Ramos (cell line): ENCODE measurements at regions not wholly inside any gene's neighbourhood (a gene's known extent, or its start where the extent isn't known, plus 50 kb on each side); places are given as distances from the start of the nearest gene placed in this dataset.

Experiments used
- in situ Hi-C: fragments of 300-500 bp; cut with MboI; formaldehyde crosslinking; loops from one replicate; pipeline ENCODE4 v1.14.3; 2022; ENCODE audit warnings: low sequenced_read_pairs; ENCODE audit not compliant: unreplicated experiment

GRCh38 chr2:14684516-14684915, 52.0 kb downstream of the LRATD1 start:
- in situ Hi-C loops: no loop called here

GRCh38 chr2:14690926-14691325, 58.4 kb downstream of the LRATD1 start:
- in situ Hi-C loops: no loop called here

DNA sequence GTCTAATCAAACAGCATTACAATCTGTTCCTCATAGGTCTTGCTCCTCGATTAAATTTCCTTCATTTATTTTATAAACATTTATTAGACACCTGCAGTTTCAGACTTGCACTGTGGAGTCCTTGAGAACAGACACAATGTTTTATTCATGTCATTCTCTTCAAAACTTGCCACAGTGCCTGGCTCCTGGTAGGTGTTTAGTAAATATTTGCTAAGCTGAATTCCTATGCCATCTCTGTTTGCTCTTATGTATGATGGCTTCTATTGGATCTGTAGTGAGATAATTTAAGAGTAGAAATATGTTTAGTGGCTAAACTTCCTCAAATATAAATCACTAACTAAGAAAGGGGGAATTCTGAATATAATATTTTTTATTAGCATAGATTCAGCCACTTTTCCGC, 61.4 kb downstream of the LRATD1 start:
- in situ Hi-C loops: no loop called here

- in situ Hi-C loops: no loop called here
These were observed 68.2 kb downstream of the LRATD1 start for GRCh38 chr2:14700753-14701152.

GRCh38 chr2:14702258-14702657, 69.7 kb downstream of the LRATD1 start:
- in situ Hi-C loops: no loop called here

- in situ Hi-C loops: no loop called here
These were observed 73.7 kb downstream of the LRATD1 start for GRCh38 chr2:14706201-14706600.

DNA sequence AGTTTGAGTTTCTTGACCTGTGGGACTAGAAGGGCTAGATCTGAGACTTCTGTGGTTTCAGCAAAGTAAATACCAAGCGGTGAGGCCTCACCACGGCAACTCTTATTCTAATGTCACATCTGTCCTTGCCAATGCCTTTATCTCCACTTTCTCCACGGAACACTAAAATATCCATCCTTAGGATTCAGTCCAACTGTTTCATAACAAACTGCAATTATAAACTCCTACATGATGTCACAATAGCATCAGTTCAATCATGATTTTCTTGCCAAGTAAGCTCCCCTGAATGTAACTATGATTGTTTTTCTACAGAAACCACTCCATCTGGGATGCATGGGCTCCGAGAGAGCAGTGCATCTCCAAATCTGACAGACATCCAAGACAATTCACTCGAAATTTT, 79.6 kb downstream of the LRATD1 start:
- in situ Hi-C loops: no loop called here

DNA sequence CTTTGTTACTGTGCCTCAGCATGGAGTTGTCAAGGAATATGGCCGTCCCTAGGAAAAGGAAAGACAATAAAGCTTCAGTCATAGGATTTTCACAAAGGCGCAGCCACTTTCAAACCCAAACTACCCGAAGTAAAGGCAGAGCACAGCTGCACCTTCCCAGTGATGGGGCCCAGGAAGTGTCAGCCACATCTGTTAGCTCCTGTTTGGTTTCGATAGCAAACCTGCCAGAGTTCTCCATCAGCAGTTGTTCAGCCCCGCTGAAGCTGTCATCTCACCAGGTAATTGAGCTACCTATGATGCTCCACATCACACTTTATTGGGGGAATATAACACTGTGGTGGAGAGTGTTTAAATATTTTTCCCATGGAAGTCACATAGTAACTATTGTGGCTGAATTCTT, 80.7 kb downstream of the LRATD1 start:
- in situ Hi-C loops: no loop called here

DNA sequence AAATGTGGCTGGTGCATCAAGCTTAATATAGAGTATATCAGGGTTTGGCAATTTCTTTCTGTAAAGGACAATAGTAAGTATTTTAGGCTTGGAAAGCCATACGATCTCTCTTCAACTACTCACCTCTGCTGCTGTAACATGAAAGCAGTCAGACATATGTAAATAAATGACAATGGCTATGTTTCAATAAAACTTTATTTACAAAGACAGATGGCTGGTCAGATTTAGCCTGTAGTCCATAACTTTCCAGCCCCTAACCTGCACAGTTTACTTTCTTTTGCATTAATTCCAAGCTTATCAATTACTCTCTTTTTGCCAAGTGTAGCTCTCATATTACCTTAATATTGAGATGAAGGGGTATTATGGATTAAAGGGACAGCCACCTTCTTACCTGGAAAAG, 83.1 kb downstream of the LRATD1 start:
- in situ Hi-C loops: no loop called here

DNA sequence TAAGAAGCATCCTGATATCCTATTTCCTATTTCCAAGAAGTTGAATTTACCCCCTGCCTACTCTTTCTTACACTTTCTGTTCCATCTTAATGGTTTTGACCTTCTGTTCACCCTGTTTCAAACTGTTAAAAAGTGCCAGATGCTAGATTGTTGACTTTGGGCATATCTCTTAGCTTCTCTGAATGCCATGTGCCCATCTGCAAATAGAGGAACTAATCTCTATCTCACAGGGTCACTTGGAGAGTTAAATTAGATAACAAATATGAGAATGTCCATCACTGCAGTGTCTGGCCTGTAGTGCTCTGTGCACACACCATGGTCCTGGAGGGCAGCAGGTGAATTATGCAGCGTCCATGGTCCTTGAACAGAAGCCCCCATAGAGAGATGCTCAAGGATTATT, 83.8 kb downstream of the LRATD1 start:
- in situ Hi-C loops: no loop called here

GRCh38 chr2:14717131-14717530, 84.6 kb downstream of the LRATD1 start:
- in situ Hi-C loops: no loop called here

DNA sequence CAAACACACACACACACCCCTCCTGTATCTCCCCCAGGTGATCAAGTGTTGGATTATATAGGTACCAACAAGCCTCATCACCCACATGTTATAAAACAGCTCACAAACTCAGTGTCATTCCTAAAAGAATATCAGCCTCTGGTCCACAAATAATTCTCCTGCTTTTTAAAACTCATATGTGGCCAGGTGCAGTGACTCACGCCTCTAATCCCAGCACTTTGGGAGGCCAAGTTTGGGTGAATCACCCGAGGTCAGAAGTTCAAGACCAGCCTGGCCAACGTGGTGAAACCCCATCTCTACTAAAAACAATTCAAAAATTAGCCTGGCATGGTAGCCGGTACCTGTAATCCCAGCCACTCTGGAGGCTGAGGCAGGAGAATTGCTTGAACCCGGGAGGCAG, 87.8 kb downstream of the LRATD1 start:
- in situ Hi-C loops: no loop called here

DNA sequence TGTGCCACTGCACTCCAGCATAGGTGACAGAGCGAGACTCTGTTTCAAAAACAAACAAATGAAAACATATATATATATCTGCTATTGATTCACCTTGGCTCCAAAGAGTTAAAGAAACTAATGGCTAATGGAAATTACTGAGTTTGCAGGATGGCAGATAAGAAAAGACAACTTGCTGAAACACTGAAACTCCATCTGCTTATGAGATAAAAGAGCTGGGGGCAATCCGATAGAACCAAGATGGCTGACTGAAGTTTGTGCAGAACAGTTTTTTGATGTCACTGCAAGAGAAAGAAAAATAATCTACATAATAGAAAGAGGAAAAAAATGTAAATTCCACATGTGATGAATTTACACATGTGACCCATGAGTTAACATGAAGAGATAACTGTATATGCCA, 88.2 kb downstream of the LRATD1 start:
- in situ Hi-C loops: no loop called here

- in situ Hi-C loops: no loop called here
These were observed 90.5 kb downstream of the LRATD1 start for GRCh38 chr2:14722904-14723570.

DNA sequence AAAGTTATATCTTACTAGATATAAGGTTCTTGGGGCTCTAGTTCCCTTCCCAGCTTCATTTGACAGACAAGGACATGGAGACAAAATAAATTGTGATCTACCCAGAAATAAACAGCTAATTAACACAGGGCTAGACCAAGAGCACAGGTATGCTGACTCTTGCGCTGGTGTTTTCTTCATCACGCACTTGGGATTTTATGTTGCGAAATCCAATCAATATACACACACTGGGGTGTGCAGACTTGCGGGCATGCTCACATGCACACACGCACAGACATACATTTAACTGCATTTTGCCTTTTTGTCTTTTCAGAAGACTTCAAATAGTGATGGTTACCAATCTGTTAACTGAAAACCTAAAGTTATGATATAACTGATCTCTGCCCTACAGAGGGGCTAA, 91.2 kb downstream of the LRATD1 start:
- in situ Hi-C loops: no loop called here

DNA sequence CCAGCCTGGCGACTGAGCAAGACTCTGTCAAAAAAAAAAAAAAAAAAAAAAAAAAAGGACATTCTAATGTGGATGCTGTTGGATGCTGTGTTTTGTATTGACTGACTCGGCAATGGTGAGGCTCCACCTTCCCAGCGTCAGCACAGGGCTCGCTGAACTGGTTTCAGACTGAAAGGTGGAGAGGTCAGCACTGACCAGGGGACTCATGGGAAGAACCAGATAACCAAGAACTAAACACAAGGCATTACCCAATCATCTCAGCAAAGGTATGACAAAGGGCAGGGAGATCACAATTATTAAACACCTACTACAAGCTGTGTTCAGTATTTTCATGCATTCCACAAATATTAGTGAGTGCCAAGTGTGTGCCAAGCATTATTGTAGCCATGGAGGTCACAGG, 103.2 kb downstream of the LRATD1 start:
- in situ Hi-C loops: no loop called here

DNA sequence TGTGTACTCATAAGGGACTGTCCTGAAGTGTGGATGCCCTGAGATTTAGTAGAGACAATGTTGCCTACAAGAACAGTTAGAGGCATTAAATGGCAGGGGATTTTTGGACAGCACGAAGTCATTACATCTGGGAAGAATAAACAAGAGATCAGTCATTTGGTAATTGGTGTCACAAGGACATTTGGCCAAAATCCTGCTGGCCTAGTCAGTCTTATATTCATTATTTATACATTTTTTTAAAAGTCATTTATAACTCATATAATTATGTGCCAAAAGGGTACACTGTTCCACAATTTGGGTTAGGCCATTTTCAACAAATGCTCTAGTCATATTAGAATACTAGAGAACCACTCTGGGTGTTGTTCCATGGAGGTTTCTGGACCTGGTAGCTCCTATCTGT, 104.7 kb downstream of the LRATD1 start:
- in situ Hi-C loops: no loop called here

- in situ Hi-C loops: no loop called here
These were observed 111.3 kb downstream of the LRATD1 start for GRCh38 chr2:14743861-14744260.

GRCh38 chr2:14745288-14746076, 113.0 kb downstream of the LRATD1 start:
- in situ Hi-C loops: no loop called here

DNA sequence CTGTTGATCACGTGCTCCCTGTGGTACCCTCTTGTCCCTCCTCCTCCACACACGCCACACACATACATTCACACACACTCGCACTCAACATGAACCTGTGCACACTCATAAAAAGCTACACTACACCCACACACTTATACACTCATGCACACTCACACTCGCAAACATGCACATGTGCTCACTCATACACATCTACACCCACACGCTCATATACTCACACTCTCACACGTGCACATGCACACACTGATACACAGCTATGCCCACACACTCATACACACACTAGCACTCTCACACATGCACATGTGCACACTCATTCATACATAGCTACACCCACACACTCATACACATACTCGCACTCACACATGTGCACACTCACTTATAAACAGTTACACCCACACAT, 113.6 kb downstream of the LRATD1 start:
- in situ Hi-C loops: no loop called here

DNA sequence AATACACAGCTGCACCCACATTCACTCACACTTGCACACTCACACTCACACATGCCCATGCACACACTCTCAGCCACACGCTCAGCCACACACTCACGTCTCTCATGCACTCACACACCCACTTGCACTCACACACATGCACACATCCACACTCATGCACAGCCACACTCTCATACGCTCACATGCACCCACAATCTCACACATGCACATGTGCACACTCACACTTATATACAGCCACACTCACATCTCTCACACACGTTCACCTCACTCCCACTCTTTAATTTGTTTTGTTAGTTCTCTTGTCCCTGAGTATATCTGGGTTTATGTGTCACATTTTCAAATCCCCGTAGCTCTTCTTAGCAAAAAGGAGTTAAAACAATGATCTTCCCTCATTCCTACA, 114.9 kb downstream of the LRATD1 start:
- in situ Hi-C loops: no loop called here

GRCh38 chr2:14749884-14750283, 117.4 kb downstream of the LRATD1 start:
- in situ Hi-C loops: no loop called here
